ENCODE measurements at regions not wholly inside any gene's neighbourhood (a gene's known extent, or its start where the extent isn't known, plus 50 kb on each side); places are given as distances from the start of the nearest gene placed in this dataset.

DNA sequence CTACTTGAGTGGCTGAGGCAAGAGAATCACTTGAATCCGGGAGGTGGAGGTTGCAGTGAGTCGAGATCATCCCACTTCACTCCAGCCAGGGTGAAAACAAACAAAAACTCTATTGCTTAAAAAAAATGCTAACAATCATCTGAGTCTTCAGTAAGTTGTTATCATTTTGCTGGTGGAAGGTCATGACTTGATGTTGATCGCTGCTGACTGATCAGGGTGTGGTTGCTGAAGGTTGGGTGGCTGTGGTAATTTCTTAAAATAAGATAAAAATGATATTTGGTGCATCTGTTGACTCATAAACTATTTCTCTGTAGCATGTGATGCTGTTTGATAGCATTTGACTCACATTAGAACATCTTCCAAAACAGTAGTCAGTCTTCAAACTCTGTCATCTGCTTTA is 349.4 kb upstream of the PAPPA start:
- Histone ChIP-seq H3K4me3 (ENCODE audit: low read depth in 1 of 3, low read length in 3 of 3) (no peak overlapping the region), H3K36me3 (ENCODE audit: control insufficient read depth in 4 of 4, insufficient read depth in 3 of 4, low read depth in 1 of 4, low read length in 3 of 4) (no peaks in the 10 kb centered on the region), H3K9me3 (ENCODE audit: control insufficient read depth in 4 of 4, low read length in 3 of 4) (no peaks in the 10 kb centered on the region), H3K27me3 (ENCODE audit: control insufficient read depth in 4 of 4, insufficient read depth in 4 of 4, low read length in 3 of 4) (no peaks in the 10 kb centered on the region), H3K4me1 (ENCODE audit: control insufficient read depth in 4 of 4, insufficient read depth in 4 of 4, low read length in 3 of 4) (peaks cover 0 to 5% (median 0%) of the 10 kb centered on the region in 4 donors), H3K9ac (ENCODE audit: low read depth in 1 of 2, low read length in 2 of 2) (no peak overlapping the region), H3K27ac (ENCODE audit: low read depth in 1 of 2, low read length in 2 of 2) (no peak overlapping the region)
- 89% methylated on average over 3 of the region's 3 CpGs for WGBS
- DNase-seq (ENCODE audit: low spot score), result no peak
- TF ChIP-seq ATF3 (IDR thresholded peaks at IDR 0.05) (no peak), RAD21 (IDR thresholded peaks at IDR 0.05) (no peak), JUND (IDR thresholded peaks at IDR 0.05) (no peak), HNF4A (conservative IDR thresholded peaks at IDR 0.05) (no peak), FOXA2 (IDR thresholded peaks at IDR 0.05) (no peak), EGR1 (IDR thresholded peaks at IDR 0.05; ENCODE audit: low read depth in 2 of 2) (no peak), CTCF (IDR thresholded peaks at IDR 0.05; ENCODE audit: low read depth, low read length, missing input control) (no peak), YY1 (IDR thresholded peaks at IDR 0.05) (no peak), GABPA (IDR thresholded peaks at IDR 0.05 in 1 of 2, conservative IDR thresholded peaks at IDR 0.05 in 1 of 2) (no peak), TAF1 (conservative IDR thresholded peaks at IDR 0.05) (no peak), ZBTB33 (IDR thresholded peaks at IDR 0.05) (no peak), SP1 (IDR thresholded peaks at IDR 0.05) (no peak), HNF4G (IDR thresholded peaks at IDR 0.05) (no peak), RXRA (IDR thresholded peaks at IDR 0.05) (no peak), NR2F2 (IDR thresholded peaks at IDR 0.05) (no peak), FOXA1 (IDR thresholded peaks at IDR 0.05) (no peak)
- TF ChIP-seq, protein P1, sequence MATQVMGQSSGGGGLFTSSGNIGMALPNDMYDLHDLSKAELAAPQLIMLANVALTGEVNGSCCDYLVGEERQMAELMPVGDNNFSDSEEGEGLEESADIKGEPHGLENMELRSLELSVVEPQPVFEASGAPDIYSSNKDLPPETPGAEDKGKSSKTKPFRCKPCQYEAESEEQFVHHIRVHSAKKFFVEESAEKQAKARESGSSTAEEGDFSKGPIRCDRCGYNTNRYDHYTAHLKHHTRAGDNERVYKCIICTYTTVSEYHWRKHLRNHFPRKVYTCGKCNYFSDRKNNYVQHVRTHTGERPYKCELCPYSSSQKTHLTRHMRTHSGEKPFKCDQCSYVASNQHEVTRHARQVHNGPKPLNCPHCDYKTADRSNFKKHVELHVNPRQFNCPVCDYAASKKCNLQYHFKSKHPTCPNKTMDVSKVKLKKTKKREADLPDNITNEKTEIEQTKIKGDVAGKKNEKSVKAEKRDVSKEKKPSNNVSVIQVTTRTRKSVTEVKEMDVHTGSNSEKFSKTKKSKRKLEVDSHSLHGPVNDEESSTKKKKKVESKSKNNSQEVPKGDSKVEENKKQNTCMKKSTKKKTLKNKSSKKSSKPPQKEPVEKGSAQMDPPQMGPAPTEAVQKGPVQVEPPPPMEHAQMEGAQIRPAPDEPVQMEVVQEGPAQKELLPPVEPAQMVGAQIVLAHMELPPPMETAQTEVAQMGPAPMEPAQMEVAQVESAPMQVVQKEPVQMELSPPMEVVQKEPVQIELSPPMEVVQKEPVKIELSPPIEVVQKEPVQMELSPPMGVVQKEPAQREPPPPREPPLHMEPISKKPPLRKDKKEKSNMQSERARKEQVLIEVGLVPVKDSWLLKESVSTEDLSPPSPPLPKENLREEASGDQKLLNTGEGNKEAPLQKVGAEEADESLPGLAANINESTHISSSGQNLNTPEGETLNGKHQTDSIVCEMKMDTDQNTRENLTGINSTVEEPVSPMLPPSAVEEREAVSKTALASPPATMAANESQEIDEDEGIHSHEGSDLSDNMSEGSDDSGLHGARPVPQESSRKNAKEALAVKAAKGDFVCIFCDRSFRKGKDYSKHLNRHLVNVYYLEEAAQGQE (IDR thresholded peaks at IDR 0.05), result no peak
- TF ChIP-seq, protein P2, sequence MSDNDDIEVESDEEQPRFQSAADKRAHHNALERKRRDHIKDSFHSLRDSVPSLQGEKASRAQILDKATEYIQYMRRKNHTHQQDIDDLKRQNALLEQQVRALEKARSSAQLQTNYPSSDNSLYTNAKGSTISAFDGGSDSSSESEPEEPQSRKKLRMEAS (IDR thresholded peaks at IDR 0.05), result no peak

All from liver (tissue), 8 donors.